ENCODE measurements at regions not wholly inside any gene's neighbourhood (a gene's known extent, or its start where the extent isn't known, plus 50 kb on each side); places are given as distances from the start of the nearest gene placed in this dataset.

- TF ChIP-seq TCF12 (IDR thresholded peaks at IDR 0.05; ENCODE audit: low read depth), result no peak
- TF ChIP-seq FOXM1 (IDR thresholded peaks at IDR 0.05; ENCODE audit: borderline replicate concordance, low read depth), result no peak
- no peak for TF ChIP-seq CREB1 (IDR thresholded peaks at IDR 0.05; ENCODE audit: low read depth)
- no peak for TF ChIP-seq TEAD4 (IDR thresholded peaks at IDR 0.05)
- no peak for TF ChIP-seq RAD21 (IDR thresholded peaks at IDR 0.05; ENCODE audit: low read depth)
- no peak for TF ChIP-seq USF1 (IDR thresholded peaks at IDR 0.05)
- no peak for TF ChIP-seq ZBTB7A (IDR thresholded peaks at IDR 0.05; ENCODE audit: low read depth)
- no peak for TF ChIP-seq CEBPB (IDR thresholded peaks at IDR 0.05)
- TF ChIP-seq REST (IDR thresholded peaks at IDR 0.05; ENCODE audit: low read depth), result no peak
- no peak for TF ChIP-seq TAF1 (IDR thresholded peaks at IDR 0.05; ENCODE audit: low read depth)
- TF ChIP-seq EGR1 (IDR thresholded peaks at IDR 0.05), result no peak
- no peak for TF ChIP-seq YY1 (IDR thresholded peaks at IDR 0.05; ENCODE audit: low read depth)
- TF ChIP-seq NFIC (IDR thresholded peaks at IDR 0.05), result no peak
- TF ChIP-seq MAX (IDR thresholded peaks at IDR 0.05), result no peak
- no peak for TF ChIP-seq EP300 (IDR thresholded peaks at IDR 0.05; ENCODE audit: borderline replicate concordance)
Measured at GRCh38 chr13:72218966-72219365, 352.0 kb upstream of the DACH1 start.

- no peak for TF ChIP-seq FOXM1 (IDR thresholded peaks at IDR 0.05; ENCODE audit: borderline replicate concordance, low read depth)
- TF ChIP-seq RAD21 (IDR thresholded peaks at IDR 0.05; ENCODE audit: low read depth), result no peak
- TF ChIP-seq EGR1 (IDR thresholded peaks at IDR 0.05), result no peak
- TF ChIP-seq CEBPB (IDR thresholded peaks at IDR 0.05), result no peak
- TF ChIP-seq ZBTB7A (IDR thresholded peaks at IDR 0.05; ENCODE audit: low read depth), result no peak
- no peak for TF ChIP-seq TAF1 (IDR thresholded peaks at IDR 0.05; ENCODE audit: low read depth)
- no peak for TF ChIP-seq YY1 (IDR thresholded peaks at IDR 0.05; ENCODE audit: low read depth)
- no peak for TF ChIP-seq EP300 (IDR thresholded peaks at IDR 0.05; ENCODE audit: borderline replicate concordance)
- TF ChIP-seq NFIC (IDR thresholded peaks at IDR 0.05), result no peak
- TF ChIP-seq TCF12 (IDR thresholded peaks at IDR 0.05; ENCODE audit: low read depth), result no peak
- no peak for TF ChIP-seq CREB1 (IDR thresholded peaks at IDR 0.05; ENCODE audit: low read depth)
- no peak for TF ChIP-seq USF1 (IDR thresholded peaks at IDR 0.05)
- TF ChIP-seq TEAD4 (IDR thresholded peaks at IDR 0.05), result no peak
- TF ChIP-seq REST (IDR thresholded peaks at IDR 0.05; ENCODE audit: low read depth), result no peak
- no peak for TF ChIP-seq MAX (IDR thresholded peaks at IDR 0.05)
Measured at GRCh38 chr13:72217142-72217541, 350.1 kb upstream of the DACH1 start.

GRCh38 chr13:72208112-72208645 lies 341.2 kb upstream of the DACH1 start:
- no peak for TF ChIP-seq YY1 (IDR thresholded peaks at IDR 0.05; ENCODE audit: low read depth)
- TF ChIP-seq REST (IDR thresholded peaks at IDR 0.05; ENCODE audit: low read depth), result no peak

GRCh38 chr13:72205773-72206172 lies 338.8 kb upstream of the DACH1 start:
- no peak for TF ChIP-seq FOXM1 (IDR thresholded peaks at IDR 0.05; ENCODE audit: borderline replicate concordance, low read depth)
- no peak for TF ChIP-seq USF1 (IDR thresholded peaks at IDR 0.05)
- no peak for TF ChIP-seq MAX (IDR thresholded peaks at IDR 0.05)
- no peak for TF ChIP-seq EGR1 (IDR thresholded peaks at IDR 0.05)
